RKO (cell line): ENCODE measurements at regions not wholly inside any gene's neighbourhood (a gene's known extent, or its start where the extent isn't known, plus 50 kb on each side); places are given as distances from the start of the nearest gene placed in this dataset.

Experiments
- DNase-seq: peaks from one replicate; pipeline ENCODE4 v3.0.0-alpha.2; 2016; ENCODE audit warnings: low spot score

DNA sequence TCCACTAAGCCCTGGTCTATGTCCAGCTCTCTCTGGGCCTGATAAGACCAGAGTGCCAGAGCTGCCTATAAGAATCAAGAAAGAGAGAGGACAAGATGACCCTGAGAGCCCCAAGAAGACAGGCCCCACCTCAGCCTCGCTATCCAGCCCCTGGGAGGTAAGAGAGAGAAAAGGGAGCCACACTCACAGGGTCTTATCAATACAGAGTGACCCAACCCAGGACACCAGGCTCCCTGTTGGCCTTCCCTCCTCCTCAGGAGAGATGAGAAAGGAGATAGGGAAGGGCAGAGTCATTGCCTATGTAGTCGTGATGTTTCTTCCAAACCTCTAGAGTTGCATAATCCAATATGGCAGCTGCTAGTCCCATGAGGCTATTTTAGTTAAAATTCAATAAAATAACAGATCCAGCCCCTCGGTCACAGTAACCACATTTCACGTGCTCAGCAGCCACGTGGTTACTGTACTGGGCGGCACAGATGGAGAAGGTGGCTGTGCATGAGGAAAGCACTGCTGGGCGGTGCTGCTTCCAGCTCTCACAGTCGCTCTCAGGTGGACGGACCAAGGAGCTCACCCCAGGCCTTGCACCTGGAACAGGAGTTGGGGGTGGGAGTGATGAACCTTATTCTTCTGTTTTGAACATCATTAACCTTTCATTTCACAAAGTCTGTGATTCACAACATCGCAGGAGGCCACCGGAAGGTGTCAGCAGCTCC is 525.8 kb downstream of the SHQ1 start:
- no peak for DNase-seq

DNA sequence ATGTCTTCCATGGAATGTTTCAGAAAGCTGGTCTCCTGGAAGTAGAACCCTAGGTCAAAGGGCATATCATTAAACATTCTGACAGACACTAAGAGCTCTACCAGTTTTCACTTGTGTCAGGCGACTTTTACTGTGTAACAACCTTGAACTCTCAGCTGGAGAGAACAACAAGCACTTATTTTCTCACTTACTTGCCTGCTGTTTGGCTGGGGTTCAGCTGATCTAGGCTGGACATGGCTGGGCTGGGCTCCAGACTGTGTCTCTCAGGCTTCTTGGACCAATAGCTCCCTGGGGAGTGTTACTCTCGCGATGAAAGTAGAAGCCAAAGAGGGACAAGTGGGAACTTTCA is 527.3 kb downstream of the SHQ1 start:
- no peak for DNase-seq

GRCh38 chr3:72320095-72320954 is 527.9 kb downstream of the SHQ1 start:
- no peak for DNase-seq

GRCh38 chr3:72319194-72320094 is 528.8 kb downstream of the SHQ1 start:
- DNase-seq: no peak

DNA sequence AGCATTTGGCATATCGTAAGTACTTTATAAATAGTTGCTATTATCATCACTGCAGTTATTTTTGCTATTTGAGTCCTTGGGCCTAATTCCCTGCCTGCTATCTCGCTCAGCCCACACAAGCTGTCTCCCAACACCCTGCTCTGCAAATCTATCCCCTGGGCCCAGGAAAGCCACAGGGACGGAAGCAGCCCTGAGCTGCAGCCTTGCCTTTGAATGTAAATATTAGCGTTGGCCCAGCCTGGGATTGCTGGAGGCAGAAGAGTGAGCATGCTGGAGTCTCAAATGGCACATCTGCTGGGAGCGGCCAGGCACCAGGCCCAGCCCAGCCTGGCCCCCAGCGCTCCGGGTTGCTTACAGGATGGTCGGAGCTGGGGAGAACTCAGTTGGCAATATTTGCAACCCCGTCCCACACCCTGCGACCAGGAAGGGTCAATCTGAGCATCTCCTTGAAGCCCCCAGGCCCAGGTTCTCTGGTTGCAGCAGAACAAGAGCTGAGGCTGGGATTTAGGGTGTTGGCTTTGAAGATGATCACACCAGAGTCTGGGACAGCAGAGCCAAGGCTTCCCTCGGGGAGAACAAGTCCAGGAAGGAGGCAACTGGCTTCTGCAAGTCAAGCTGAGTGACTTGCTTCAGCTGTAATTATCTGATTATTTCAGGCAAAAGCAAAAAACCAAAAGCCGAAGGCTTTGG is 529.6 kb downstream of the SHQ1 start:
- DNase-seq: no peak

DNA sequence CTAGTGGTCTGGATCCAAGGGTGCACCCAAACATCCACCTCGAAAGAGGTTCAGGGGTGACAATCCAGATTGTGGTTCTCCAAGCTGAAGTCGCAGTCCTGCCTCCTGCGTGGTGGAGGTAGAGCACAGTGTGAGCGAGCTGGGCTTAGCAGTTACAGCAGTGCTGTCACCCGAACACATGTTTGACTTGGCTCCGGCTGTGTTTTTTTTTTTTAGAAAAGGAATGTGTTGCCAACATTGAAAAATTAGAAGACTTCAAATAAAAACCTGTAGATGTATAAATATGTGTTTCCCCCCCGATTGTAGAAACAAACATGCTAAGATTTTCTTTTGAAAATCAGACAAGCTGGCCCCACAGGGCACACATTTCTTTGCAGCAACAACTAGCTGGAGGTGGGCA is 530.8 kb downstream of the SHQ1 start:
- DNase-seq: no peak

DNA sequence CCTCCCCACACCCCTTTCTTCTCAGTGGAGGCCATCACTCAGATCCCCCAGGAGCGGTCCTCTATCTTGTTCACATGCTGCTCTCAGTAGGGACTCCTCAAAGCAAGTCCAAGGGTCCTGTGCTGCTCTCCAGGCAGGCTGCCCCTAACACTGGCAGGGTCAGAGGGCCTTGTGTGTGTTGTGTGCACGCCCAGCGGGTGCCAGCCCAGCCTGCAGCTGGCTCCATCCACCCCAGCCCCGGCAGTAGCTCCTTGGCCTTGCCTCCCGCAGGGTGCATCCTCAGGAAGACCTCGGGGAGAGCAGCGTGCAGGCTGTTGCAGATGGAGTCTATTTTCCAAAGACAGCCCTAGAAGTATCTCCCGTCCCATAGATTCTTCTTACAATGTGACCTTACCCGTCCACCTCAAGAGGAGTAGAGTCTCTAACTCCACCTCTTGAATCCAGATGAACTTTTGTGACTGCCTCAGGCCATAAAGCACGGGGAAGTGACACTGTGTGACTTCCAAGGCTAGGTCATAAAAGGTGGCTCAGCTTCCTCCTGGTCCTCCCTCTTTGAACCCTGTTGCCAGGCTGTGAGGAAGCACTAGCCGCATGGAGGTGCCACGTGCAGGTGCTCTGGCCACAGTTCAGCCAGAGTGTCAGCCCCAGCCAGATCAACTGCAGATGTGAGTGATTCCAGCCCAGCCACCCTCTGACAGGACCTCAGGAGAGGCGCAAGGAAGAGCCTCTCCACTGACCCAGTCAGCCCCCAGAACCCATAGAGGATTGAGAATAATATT is 531.6 kb downstream of the SHQ1 start:
- DNase-seq: no peak

GRCh38 chr3:72313308-72313707 is 528.4 kb upstream of the PROK2 start:
- DNase-seq: no peak

GRCh38 chr3:72312339-72312738 is 527.4 kb upstream of the PROK2 start:
- DNase-seq: no peak

GRCh38 chr3:72311425-72311824 is 526.5 kb upstream of the PROK2 start:
- DNase-seq: no peak

GRCh38 chr3:72310419-72311380 is 525.8 kb upstream of the PROK2 start:
- no peak for DNase-seq

- no peak for DNase-seq
These were observed 524.9 kb upstream of the PROK2 start for GRCh38 chr3:72309661-72310418.

DNA sequence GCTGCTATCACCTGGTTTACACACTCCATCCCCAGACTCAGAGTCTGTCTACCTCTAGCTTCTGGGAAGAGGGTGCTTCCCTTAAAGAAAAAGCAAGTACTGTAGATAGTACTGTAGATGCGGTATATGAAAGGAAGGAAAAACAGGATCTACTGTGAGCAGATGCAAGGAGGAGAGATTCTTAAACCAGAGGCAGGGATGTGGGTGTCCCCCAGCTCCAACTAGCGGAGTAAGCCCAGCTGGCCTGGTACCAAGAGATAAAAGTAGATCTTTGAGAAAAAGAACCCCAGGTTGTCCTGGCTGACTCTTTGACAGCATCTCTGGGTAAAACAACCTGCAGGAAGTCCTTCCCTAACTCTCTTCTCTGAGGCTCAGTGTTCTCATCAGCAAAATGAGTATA is 523.7 kb upstream of the PROK2 start:
- no peak for DNase-seq

DNA sequence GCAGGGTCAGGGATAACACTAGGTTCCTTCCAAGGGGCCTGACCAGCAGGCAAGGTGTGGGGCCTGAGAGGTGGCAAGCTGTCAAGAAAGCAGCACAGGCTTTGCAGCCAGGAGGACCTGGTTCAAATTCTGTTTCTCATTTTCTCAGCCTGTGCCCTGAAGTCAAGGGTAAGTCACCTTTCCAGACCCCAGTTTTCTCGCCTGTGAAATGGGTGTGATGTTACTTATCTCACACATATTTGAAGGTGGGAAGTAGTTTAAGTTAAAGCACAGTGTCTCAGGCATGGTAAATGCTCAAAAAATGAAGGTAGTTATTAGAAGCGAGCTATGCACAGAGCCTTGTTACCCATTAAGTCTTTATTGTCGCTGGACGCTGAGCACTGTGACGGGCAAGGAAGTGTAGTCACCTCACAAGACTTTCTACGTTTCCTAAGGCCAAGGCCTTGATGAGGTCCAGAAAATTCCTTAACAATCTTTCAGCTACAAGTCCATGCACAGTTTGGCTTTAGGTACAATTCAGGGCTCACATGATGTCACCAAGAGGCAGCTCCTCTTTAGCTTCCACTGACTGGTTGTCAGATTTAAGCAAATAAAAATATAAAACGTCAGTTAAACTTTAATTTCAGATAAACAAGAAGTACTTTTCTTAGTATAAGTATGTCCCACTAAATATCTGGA is 522.6 kb upstream of the PROK2 start:
- no peak for DNase-seq

- no peak for DNase-seq
These were observed 521.9 kb upstream of the PROK2 start for GRCh38 chr3:72306800-72307341.

DNA sequence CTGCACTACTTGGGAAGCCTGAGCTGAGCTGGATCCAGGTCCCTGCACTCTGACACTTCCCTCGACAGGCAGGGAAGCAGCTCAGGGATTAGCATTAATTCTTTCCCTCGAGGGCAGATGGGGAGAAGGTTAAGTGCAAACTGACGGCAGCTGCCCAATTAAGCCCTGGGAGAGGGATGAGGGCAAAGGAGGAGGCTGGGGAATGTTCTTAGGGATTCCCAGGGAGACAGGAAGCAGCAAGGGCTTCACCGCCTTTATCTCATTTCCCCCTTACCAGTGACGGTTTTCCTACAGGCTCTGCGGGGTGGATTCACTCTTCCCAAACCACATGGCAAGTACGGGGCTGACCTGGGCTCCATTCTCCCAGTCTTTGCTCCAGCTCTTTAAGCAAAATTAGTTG is 519.0 kb upstream of the PROK2 start:
- DNase-seq: no peak

DNA sequence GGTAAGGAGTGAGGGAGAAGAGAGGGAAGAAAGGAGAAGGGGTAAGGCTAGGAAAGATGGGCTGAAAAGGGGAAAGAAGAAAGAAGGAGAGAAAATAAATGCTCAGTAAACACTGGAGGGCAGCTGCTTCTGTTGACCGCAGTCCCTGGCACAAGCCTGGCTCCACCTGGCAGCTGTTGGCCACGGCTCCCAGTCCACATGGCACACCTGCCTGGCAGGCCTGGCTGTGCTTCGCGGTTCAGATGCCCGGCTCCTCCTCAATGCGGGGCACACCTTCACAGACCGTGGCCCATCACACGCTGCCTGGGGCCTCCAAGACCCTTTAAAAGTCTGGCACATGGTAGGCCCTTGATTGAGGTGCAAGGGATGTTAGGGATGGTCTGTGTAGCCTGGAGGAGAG is 516.8 kb upstream of the PROK2 start:
- no peak for DNase-seq

DNA sequence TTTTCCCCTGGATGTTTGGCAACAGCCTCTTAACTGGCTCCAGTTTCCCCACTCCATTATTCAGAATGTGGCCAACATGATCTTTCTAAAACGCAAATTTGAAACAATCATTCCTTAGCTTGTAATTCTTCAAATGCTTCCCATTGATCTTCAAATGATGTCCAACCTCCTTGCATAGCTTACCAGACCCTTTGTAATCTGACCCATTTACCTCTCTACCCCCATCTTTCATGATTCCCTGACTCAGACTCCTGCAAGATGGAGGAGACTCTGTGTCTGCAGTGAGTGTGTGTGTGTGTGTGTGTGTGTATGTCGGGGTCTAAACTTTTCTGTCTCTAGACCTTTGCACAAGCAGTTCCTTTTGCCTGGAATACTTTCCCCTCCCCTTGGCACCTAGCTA is 515.7 kb upstream of the PROK2 start:
- DNase-seq: no peak
